HL-60/S4 (cell line): ENCODE measurements at regions not wholly inside any gene's neighbourhood (a gene's known extent, or its start where the extent isn't known, plus 50 kb on each side); places are given as distances from the start of the nearest gene placed in this dataset.

Source experiments
- in situ Hi-C: fragments of 300-500 bp; cut with MboI; formaldehyde crosslinking; loops from 2 replicates; pipeline ENCODE4 v1.14.3; 2022; ENCODE audit warnings: low sequenced_read_pairs

- in situ Hi-C loops = no loop called here
Measured at GRCh38 chr10:62545160-62546066, 171.2 kb downstream of the ZNF365 start.

- in situ Hi-C loops = no loop called here
Measured at GRCh38 chr10:62548686-62549085, 174.5 kb downstream of the ZNF365 start.

- in situ Hi-C loops = no loop called here
Measured at GRCh38 chr10:62550173-62550572, 176.0 kb downstream of the ZNF365 start.

- in situ Hi-C loops = no loop called here
Measured at GRCh38 chr10:62554632-62555199, 180.5 kb downstream of the ZNF365 start.

- in situ Hi-C loops = no loop called here
Measured at GRCh38 chr10:62559481-62560200, 185.5 kb downstream of the ZNF365 start.

GRCh38 chr10:62560201-62560819 lies 186.1 kb downstream of the ZNF365 start:
- in situ Hi-C loops = no loop called here

GRCh38 chr10:62561151-62561550 lies 187.0 kb downstream of the ZNF365 start:
- in situ Hi-C loops = no loop called here

GRCh38 chr10:62562101-62562500 lies 187.9 kb downstream of the ZNF365 start:
- in situ Hi-C loops = no loop called here

GRCh38 chr10:62562795-62563194 lies 188.6 kb downstream of the ZNF365 start:
- in situ Hi-C loops = no loop called here

- in situ Hi-C loops = no loop called here
Measured at GRCh38 chr10:62573929-62574328, 199.8 kb downstream of the ZNF365 start.

GRCh38 chr10:62577076-62577475 lies 202.9 kb downstream of the ZNF365 start:
- in situ Hi-C loops = no loop called here

GRCh38 chr10:62577666-62578291 lies 203.6 kb downstream of the ZNF365 start:
- in situ Hi-C loops = no loop called here

GRCh38 chr10:62578301-62578700 lies 204.1 kb downstream of the ZNF365 start:
- in situ Hi-C loops = no loop called here

GRCh38 chr10:62578916-62579315 lies 204.7 kb downstream of the ZNF365 start:
- in situ Hi-C loops = no loop called here

- in situ Hi-C loops = no loop called here
Measured at GRCh38 chr10:62580396-62580795, 206.2 kb downstream of the ZNF365 start.

GRCh38 chr10:62581351-62581750 lies 207.2 kb downstream of the ZNF365 start:
- in situ Hi-C loops = no loop called here

- in situ Hi-C loops = no loop called here
Measured at GRCh38 chr10:62582101-62582705, 208.0 kb downstream of the ZNF365 start.

- in situ Hi-C loops = no loop called here
Measured at GRCh38 chr10:62582804-62583208, 208.6 kb downstream of the ZNF365 start.

- in situ Hi-C loops = no loop called here
Measured at GRCh38 chr10:62583876-62584615, 209.9 kb downstream of the ZNF365 start.

GRCh38 chr10:62584731-62585130 lies 210.6 kb downstream of the ZNF365 start:
- in situ Hi-C loops = no loop called here
